GM12892 (cell line): ENCODE measurements at regions not wholly inside any gene's neighbourhood (a gene's known extent, or its start where the extent isn't known, plus 50 kb on each side); places are given as distances from the start of the nearest gene placed in this dataset.
"Not testable (repeated sequence)": the region's sequence is repeated elsewhere in the genome, so short reads cannot be mapped to it uniquely, and the experiment has no call there.

Experiments used
- DNase-seq: peaks from one replicate; pipeline ENCODE4 v3.0.0; 2011; ENCODE audit not compliant: insufficient read length
- FAIRE-seq: peaks from 2 replicates; lab custom pipeline; 2011; peaks lifted over from hg19 to GRCh38; lab: Jason Lieb, UNC
- POLR2A ChIP-seq: IDR thresholded peaks from 2 replicates; pipeline ENCODE4 v1.6.1; 2011; ENCODE audit warnings: low read depth, low read length, control low read depth
- POLR2AphosphoS5 ChIP-seq: IDR thresholded peaks from 2 replicates; pipeline ENCODE4 v1.6.1; 2011; ENCODE audit warnings: low read depth, low read length, control low read depth
- TAF1 ChIP-seq: IDR thresholded peaks from 2 replicates; pipeline ENCODE4 v1.6.1; 2011; ENCODE audit warnings: low read depth, mild to moderate bottlenecking, control low read depth, low read length, borderline replicate concordance

DNA sequence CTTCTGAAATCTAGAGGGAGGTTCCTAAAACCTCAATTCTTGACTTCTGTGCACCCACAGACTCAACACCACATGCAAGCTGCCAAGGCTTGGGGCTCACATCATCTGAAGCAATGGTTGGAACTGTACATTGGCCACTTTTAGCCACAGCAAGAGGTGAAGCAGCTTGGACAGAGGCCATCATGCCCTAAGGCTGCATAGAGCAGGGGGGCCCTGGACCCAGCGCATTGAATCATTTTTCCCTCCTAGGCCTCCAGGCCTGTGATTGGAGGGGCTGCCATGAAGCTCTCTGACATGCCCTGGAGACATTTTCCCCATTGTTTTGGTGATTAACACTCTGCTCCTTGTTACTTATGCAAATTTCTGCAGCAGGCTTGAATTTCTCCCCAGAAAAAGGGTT, 145.9 kb downstream of the C6orf118 start:
- no peak for TF ChIP-seq POLR2A
- TF ChIP-seq POLR2AphosphoS5: no peak
- TF ChIP-seq TAF1: no peak
- no peak for DNase-seq
- FAIRE-seq: no peak

DNA sequence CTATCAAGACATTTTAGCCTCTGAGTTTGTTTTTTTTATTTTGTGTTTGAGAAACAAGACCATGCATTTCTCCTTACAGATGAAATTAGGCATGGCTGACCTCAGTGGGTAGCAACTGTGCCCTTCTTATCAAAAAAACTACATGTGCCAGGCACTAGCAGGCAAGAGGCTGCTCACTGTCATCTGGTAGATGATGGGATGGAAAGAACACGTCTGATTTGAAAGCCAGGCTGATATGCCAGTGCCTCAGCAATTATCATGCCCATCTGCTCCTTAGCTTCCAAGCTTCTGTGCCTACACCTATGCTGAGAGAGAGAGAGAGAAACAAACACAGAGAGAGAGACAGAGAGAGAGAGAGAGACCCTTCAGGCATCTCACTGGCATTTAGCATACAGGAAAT, 149.9 kb downstream of the C6orf118 start:
- FAIRE-seq (no peak), DNase-seq (no peak)
- TF ChIP-seq POLR2A (no peak), POLR2AphosphoS5 (no peak), TAF1 (no peak)

DNA sequence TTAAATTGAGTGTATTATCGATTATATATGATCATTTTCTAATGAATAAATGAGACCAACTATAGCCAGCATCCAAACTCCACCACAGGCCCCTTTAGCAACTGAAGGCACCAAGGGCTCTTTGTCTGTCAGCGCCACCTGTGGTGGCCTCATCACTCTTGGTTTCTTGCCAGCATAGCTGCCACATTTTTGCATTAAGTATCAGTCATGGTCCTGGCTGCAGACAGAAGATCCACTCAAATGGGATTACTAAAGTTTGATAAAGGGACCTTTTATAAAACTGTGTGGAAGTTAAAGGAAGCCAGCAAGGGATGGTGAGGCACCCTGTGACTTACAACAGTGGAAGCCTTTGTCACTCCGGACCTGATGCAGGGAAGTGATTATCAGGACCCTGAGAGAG, 162.9 kb downstream of the C6orf118 start:
- TF ChIP-seq TAF1 (no peak), POLR2AphosphoS5 (no peak), POLR2A (no peak)
- DNase-seq (no peak), FAIRE-seq (no peak)

DNA sequence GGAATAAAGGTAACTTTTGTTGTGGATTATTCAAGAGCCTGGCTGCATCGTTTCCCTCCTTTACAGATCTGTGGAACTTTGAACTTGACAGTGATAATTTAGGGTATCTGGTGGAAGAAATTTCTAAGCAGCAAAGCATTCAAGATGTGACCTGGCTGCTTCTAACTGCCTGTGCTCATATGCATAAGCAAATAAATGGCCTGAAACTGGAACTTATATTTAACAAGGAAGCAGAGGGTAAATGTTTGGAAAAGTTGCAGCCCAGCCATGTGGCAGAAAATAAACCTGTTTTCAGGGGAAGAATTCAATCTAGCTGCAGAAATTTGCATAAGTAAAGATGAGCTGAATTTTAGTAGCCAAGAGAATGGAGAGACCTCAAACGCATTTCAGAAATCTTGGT, 173.5 kb downstream of the C6orf118 start:
- DNase-seq: no peak
- FAIRE-seq: no peak
- TF ChIP-seq POLR2AphosphoS5 (no peak), POLR2A (no peak), TAF1 (no peak)

DNA sequence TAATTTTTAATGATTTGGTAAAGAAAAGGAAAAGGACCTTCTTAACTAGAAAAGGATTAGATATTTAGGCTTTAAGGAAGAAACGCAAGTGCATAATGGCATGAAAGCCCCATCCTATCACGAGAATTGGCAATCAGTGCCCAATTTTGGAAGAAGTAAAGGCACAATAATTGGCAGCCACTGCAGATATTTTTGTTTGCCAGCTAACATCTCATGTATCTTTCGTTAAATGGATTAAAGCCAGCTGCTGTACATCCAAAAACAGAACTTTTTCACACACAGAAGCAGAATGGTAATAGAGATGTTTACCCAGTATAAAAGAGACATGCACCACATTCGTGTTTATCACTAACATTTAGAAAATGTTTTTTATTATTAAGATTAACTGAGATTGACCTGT, 180.3 kb downstream of the C6orf118 start:
- TF ChIP-seq POLR2A (no peak), POLR2AphosphoS5 (no peak), TAF1 (no peak)
- DNase-seq: no peak
- FAIRE-seq: no peak

DNA sequence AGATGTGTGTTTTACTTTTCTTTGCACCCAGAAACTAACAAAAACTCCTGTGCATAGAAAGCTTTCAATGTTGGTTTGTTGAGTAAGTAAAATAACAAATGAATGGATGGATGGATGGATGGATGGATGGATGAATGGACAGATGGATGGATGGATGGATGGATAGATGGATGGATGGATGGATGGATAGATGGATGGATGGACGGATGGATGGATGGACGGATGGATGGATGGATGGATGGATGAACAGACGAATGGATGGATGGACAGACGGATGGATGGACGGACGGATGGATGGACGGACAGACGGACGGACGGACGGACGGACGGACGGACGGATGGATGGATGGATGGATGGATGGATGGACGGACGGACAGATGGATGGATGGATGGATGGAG, 181.7 kb downstream of the C6orf118 start:
- not testable (repeated sequence) for DNase-seq, FAIRE-seq

DNA sequence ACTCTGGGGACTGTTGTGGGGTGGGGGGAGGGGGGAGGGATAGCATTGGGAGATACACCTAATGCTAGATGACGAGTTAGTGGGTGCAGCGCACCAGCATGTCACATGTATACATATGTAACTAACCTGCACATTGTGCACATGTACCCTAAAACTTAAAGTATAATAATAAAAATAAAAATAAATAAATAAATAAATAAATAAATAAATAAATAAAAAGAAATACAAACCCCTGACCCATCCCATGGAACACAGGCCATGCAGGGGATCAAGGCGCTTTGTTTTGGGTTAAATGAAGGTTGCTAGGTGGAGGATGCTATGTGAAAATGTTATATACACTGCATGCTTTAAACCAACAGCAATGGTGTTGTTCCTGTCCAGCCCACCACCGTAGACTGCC, 184.7 kb downstream of the C6orf118 start:
- not testable (repeated sequence) for FAIRE-seq, DNase-seq

DNA sequence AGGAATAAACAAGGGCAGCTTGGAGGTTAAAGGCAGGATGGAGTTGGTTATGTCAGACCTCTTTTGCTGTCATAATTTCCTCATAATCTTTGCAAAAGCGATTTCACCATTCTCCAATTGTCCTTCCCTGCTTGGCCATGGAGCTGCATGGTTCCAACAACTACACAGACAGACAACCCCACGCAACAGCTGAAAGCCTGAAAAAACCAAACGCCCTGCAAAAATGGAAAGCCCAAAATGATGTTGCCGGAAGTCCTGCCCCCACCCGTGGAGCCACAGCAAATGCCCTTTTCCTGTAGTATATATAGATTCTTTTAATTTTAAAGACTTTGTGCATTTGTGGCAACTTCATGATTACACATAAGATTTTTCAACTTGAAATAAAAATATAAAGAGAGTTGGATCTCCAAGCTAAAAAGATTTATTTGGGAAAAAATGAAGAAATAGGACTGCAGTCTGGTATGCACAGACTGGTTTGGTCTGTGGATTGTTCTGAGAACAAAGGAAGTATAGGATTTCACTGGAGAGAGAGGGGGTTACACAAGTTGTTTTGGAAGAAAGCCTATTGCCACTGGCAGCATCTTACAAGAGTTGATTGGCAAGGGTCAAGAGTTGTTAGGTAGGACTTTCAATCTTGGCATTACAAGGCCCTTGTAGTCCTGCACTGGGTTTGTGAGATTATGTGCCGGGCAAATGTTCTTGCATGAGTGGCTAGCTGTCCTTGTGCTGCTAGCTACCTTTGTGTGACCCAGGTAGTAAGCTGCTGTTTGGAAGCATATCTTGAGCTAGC, 190.0 kb downstream of the C6orf118 start:
- no peak for FAIRE-seq
- TF ChIP-seq POLR2A (no peak), POLR2AphosphoS5 (no peak), TAF1 (no peak)
- no peak for DNase-seq

DNA sequence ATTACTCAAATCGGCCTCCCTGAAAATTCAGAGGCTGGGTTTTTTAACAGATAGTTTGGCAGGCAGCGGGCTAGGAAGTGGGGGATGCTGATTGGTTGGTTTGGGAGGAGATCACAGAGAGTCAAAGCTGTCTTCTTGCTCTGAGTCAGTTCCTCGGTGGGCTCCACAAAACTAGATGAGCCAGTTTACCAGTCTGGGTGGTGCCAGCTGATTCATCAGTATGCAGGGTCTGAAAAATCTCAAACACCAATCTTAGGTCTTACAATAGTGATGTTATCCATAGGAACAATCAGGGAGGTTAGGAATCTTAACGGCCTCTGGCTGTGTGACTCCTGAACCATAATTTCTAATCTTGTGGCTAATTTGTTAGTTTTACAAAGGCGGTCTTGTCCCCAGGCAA, 190.7 kb downstream of the C6orf118 start:
- TF ChIP-seq POLR2A: no peak
- no peak for TF ChIP-seq POLR2AphosphoS5
- TF ChIP-seq TAF1: no peak
- FAIRE-seq: no peak
- no peak for DNase-seq

DNA sequence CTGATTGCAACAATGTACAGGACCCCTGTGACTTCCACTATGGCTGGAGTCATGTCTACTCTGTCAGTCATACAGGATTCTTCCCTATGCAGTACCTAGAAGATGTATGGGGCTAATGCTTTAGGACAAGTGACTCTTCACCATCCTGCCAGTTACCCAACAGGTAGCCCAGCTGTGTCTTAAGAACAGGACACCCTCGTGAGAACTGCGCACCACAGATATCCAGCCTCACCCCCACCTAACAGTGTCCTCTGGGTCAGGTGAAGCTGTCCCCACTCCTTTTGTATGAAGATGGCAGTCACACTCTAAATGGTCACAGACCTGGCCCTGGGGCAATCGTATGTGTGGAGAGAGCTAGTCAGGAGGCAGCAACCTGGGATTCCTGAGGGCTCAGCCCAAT, 191.6 kb downstream of the C6orf118 start:
- no peak for TF ChIP-seq TAF1
- TF ChIP-seq POLR2AphosphoS5: no peak
- TF ChIP-seq POLR2A: no peak
- no peak for DNase-seq
- FAIRE-seq: no peak

DNA sequence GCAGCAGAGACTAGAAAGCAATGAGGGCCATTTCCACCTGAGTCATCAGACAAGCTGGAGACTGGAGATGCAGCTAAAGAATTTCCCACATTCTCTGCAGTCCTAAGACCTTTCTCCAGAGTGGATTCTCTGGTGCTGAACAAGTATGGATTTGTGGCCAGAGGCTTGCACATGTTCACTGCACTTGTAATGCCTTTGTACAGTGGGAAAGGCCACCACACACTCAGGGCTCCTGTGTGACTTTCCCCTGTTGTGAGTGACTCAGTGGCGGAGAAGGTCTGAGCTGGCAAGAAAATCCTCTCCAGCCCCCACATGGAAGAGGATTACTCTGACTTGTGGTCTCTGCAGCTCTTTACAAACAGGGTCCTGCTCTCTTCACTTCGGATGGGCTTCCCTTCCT, 192.3 kb downstream of the C6orf118 start:
- TF ChIP-seq TAF1: no peak
- TF ChIP-seq POLR2AphosphoS5: no peak
- no peak for TF ChIP-seq POLR2A
- FAIRE-seq (no peak), DNase-seq (no peak)

DNA sequence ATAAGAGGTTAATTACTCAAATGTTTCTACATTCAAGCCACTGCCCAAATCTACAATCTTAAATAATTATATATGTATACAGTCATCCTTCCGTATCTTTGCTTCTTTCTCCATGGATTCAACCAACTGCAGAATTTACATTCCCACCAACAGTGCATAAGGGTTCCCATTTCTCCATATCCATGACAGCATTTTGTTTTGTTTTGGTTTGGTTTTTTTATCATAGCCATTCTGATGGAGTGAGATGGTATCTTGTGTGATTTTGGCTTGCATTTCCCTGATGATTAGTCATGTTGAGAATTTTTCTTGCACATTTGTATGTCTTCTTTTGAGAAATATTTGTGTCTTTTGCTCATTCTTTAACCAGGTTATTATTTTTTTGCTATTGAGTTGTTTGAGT, 198.5 kb downstream of the C6orf118 start:
- no peak for DNase-seq
- TF ChIP-seq TAF1 (no peak), POLR2A (no peak), POLR2AphosphoS5 (no peak)
- no peak for FAIRE-seq

DNA sequence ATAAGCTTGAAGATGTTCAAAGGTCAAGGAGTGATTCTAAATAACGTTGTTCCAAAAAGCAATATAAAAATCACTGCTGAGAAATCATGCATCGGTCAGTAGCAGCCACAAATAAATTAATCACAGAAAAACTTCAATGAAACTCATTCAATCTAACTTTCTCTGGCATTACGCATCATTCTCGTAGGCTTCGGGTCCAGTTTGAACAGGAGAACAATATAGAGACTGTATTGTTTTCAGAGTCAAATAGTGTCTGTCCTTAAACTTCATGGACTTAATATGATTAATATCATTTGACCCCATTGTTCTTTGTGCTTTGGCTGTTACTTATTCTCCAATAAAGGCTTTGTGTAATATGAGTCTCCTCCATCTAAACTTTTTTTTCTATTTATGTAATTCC, 200.4 kb downstream of the C6orf118 start:
- DNase-seq: no peak
- no peak for FAIRE-seq
- TF ChIP-seq POLR2A (no peak), POLR2AphosphoS5 (no peak), TAF1 (no peak)
